Karpas-422 (cell line): ENCODE measurements at regions not wholly inside any gene's neighbourhood (a gene's known extent, or its start where the extent isn't known, plus 50 kb on each side); places are given as distances from the start of the nearest gene placed in this dataset.
"Not testable (repeated sequence)": the region's sequence is repeated elsewhere in the genome, so short reads cannot be mapped to it uniquely, and the experiment has no call there.

Experiments used
- DNase-seq: peaks from one replicate; pipeline ENCODE4 v3.0.0-alpha.2; 2015
- H2AFZ ChIP-seq: fragments of 200-600 bp; sonication (generic); 2 replicates; pipeline ENCODE4 v1.6.1; 2014; ENCODE audit warnings: antibody characterized with exemption, low read length, mixed read lengths
- H3K27ac ChIP-seq: fragments of 200-600 bp; sonication (generic); 2 replicates; pipeline ENCODE4 v1.5.1; 2014; ENCODE audit warnings: mild to moderate bottlenecking, low read length, moderate library complexity
- H3K27me3 ChIP-seq: fragments of 200-600 bp; sonication (generic); 2 replicates; pipeline ENCODE4 v1.6.1; 2014; ENCODE audit warnings: low read length, mixed read lengths
- H3K36me3 ChIP-seq: fragments of 200-600 bp; sonication (generic); 2 replicates; pipeline ENCODE4 v1.6.1; 2014; ENCODE audit warnings: low read length, mixed read lengths; ENCODE audit not compliant: insufficient read depth
- H3K4me1 ChIP-seq: fragments of 200-600 bp; sonication (generic); 2 replicates; pipeline ENCODE4 v1.6.1; 2014; ENCODE audit warnings: mild to moderate bottlenecking, low read length, mixed read lengths
- H3K4me2 ChIP-seq: fragments of 200-600 bp; sonication (generic); 2 replicates; pipeline ENCODE4 v1.6.1; 2014; ENCODE audit warnings: low read length, low read depth, mild to moderate bottlenecking; ENCODE audit not compliant: poor library complexity, severe bottlenecking
- H3K4me3 ChIP-seq: fragments of 200-600 bp; sonication (generic); 2 replicates; pipeline ENCODE4 v1.5.1; 2014; ENCODE audit warnings: mild to moderate bottlenecking, antibody characterized with exemption, low read length, mixed read lengths
- H3K79me2 ChIP-seq: fragments of 200-600 bp; sonication (generic); 2 replicates; pipeline ENCODE4 v1.6.1; 2014; ENCODE audit warnings: mild to moderate bottlenecking, low read length, mixed read lengths
- H3K9ac ChIP-seq: fragments of 200-600 bp; sonication (generic); 2 replicates; pipeline ENCODE4 v1.6.0; 2014; ENCODE audit warnings: low read length
- H3K9me2 ChIP-seq: fragments of 200-600 bp; sonication (generic), shearing (Covaris generic); replicated peaks from 2 replicates; pipeline ENCODE4 v1.6.0; 2014; ENCODE audit warnings: mild to moderate bottlenecking, low read length, moderate library complexity; ENCODE audit not compliant: insufficient read depth
- H3K9me3 ChIP-seq: fragments of 300-700, 200-600 bp; sonication (generic); 2 replicates; pipeline ENCODE4 v1.6.1; 2014; ENCODE audit warnings: low read length, mixed read lengths
- H4K20me1 ChIP-seq: fragments of 200-600 bp; sonication (generic); 2 replicates; pipeline ENCODE4 v1.6.1; 2014; ENCODE audit warnings: mild to moderate bottlenecking, antibody characterized with exemption, low read length, low read depth; ENCODE audit not compliant: insufficient read depth

- Histone ChIP-seq H3K4me1 (no peaks in the 10 kb centered on the region), H3K4me3 (no peak overlapping the region), H2AFZ (no peak overlapping the region), H3K9me3 (peaks cover 21% of the 10 kb centered on the region), H3K9me2 (no peaks in the 10 kb centered on the region), H3K36me3 (no peaks in the 10 kb centered on the region), H3K4me2 (no peak overlapping the region), H3K9ac (no peak overlapping the region), H3K79me2 (no peaks in the 10 kb centered on the region), H4K20me1 (no peaks in the 10 kb centered on the region), H3K27ac (no peak overlapping the region), H3K27me3 (no peaks in the 10 kb centered on the region)
- DNase-seq = no peak
Measured at GRCh38 chr4:31768756-31769155, 1048.6 kb downstream of the PCDH7 start.

DNA sequence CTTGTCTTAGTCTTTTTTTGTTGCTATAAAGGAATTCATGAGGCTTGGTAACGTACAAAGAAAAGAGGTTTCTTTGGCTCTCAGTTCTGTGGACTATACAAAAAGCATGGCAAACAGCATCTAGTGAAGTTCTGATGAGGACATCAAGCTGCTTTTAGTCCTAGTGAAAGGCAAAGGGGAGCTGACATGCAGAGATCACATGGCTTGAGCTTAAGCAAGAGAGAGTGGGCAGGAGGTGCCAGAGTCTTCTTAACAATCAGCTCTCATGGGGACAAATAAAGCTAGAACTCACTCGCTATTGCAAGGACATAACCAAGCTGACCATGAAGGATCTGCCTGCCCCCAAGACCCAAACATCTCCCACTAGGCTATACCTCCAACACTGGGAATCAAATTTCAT lies 1063.1 kb downstream of the PCDH7 start:
- H3K9me3 ChIP-seq = peaks cover 11% of the 10 kb centered on the region; the same call in 1 of the 2 replicates
- no peaks in the 10 kb centered on the region for H3K4me1 ChIP-seq
- H3K27ac ChIP-seq = no peak overlapping the region
- no peak overlapping the region for H3K9ac ChIP-seq
- no peaks in the 10 kb centered on the region for H3K27me3 ChIP-seq
- H2AFZ ChIP-seq = no peak overlapping the region
- no peaks in the 10 kb centered on the region for H3K79me2 ChIP-seq
- no peaks in the 10 kb centered on the region for H4K20me1 ChIP-seq
- H3K4me2 ChIP-seq = no peak overlapping the region
- no peaks in the 10 kb centered on the region for H3K9me2 ChIP-seq
- no peak overlapping the region for H3K4me3 ChIP-seq
- H3K36me3 ChIP-seq = no peaks in the 10 kb centered on the region
- DNase-seq = no peak

- no peak for DNase-seq
- H3K9me3 ChIP-seq = peaks cover 6% of the 10 kb centered on the region; the same call in 1 of the 2 replicates
- no peaks in the 10 kb centered on the region for H3K4me1 ChIP-seq
- no peak overlapping the region for H2AFZ ChIP-seq
- H3K4me2 ChIP-seq = no peak overlapping the region
- no peaks in the 10 kb centered on the region for H3K27me3 ChIP-seq
- H3K79me2 ChIP-seq = no peaks in the 10 kb centered on the region
- no peak overlapping the region for H3K4me3 ChIP-seq
- no peak overlapping the region for H3K27ac ChIP-seq
- H4K20me1 ChIP-seq = no peaks in the 10 kb centered on the region
- no peaks in the 10 kb centered on the region for H3K36me3 ChIP-seq
- H3K9me2 ChIP-seq = no peaks in the 10 kb centered on the region
- no peak overlapping the region for H3K9ac ChIP-seq
Measured at GRCh38 chr4:31784558-31784957, 1064.4 kb downstream of the PCDH7 start.

DNA sequence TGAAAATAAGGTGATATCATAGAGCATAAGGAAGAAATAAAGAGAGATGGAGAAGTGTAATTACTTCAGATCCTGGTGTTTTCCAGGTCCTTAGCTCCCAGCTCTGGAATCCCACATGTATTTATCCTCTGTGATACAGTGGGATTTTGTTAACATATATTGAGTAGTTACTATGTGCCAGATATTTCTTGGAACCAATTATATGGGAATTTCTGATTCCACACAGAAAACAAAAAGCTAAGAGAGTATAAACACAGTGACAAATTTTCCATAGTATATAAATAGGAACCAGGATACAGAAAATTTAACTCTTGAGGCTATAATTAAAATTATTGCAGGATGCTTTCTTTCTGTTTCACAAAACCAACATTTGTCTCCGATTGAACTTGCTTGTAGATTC lies 1067.5 kb downstream of the PCDH7 start:
- Histone ChIP-seq H2AFZ (no peak overlapping the region), H3K79me2 (no peaks in the 10 kb centered on the region), H3K4me3 (no peak overlapping the region), H3K27me3 (no peaks in the 10 kb centered on the region), H3K4me1 (no peaks in the 10 kb centered on the region), H3K9me2 (no peaks in the 10 kb centered on the region), H3K36me3 (no peaks in the 10 kb centered on the region), H3K9me3 (peaks cover 8% of the 10 kb centered on the region), H3K4me2 (no peak overlapping the region), H4K20me1 (no peaks in the 10 kb centered on the region), H3K27ac (no peak overlapping the region), H3K9ac (no peak overlapping the region)
- DNase-seq = no peak

DNA sequence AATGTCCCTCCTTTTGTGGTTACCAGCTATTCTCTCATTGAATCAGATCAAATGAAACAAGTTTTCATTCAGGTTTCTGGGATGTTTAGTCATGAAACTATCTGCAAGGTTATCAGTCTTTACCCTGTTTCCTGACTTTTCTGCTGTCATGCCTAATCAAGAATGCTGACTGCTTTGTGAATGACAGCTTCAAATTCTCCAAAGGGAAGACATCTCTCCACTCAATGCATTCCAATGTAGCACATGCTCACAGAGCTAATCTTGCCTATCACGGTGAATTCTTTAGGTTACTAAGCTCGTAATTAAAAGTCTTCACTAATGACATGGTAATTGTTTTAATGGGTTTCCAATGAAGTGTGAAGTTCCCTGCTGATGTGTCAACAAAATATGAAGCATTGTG lies 1068.5 kb downstream of the PCDH7 start:
- Histone ChIP-seq H3K27ac (no peak overlapping the region), H3K9me3 (peaks cover 13% of the 10 kb centered on the region), H3K27me3 (no peaks in the 10 kb centered on the region), H3K9me2 (no peaks in the 10 kb centered on the region), H4K20me1 (no peaks in the 10 kb centered on the region), H3K79me2 (no peaks in the 10 kb centered on the region), H3K9ac (no peak overlapping the region), H2AFZ (no peak overlapping the region), H3K4me1 (no peaks in the 10 kb centered on the region), H3K4me3 (no peak overlapping the region), H3K36me3 (no peaks in the 10 kb centered on the region), H3K4me2 (no peak overlapping the region)
- DNase-seq = no peak

DNA sequence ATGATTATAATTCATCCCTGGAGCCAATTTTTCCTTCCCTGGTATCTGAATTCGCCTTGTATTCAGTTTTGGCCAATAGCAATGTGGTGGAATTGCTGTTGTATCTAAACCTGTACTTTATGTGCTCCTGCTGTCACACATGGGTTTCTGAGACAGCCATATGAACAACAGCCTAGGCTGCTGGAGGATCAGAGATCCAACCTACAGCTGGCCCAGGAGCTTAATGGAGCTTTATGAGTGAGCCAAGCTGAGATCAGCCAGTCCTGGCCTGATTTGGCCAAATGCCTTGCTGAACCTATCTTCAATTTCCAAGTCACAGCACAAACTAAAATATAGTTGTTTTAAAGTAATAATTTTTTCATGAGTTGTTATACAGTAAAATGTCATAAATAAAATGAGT lies 1071.5 kb downstream of the PCDH7 start:
- no peaks in the 10 kb centered on the region for H3K4me1 ChIP-seq
- DNase-seq = no peak
- no peaks in the 10 kb centered on the region for H3K79me2 ChIP-seq
- H3K27me3 ChIP-seq = no peaks in the 10 kb centered on the region
- H4K20me1 ChIP-seq = no peaks in the 10 kb centered on the region
- no peak overlapping the region for H3K9ac ChIP-seq
- no peak overlapping the region for H2AFZ ChIP-seq
- H3K27ac ChIP-seq = no peak overlapping the region
- H3K4me3 ChIP-seq = no peak overlapping the region
- H3K9me2 ChIP-seq = no peaks in the 10 kb centered on the region
- peaks cover 10% of the 10 kb centered on the region for H3K9me3 ChIP-seq
- no peak overlapping the region for H3K4me2 ChIP-seq
- no peaks in the 10 kb centered on the region for H3K36me3 ChIP-seq

- H3K79me2 ChIP-seq = no peaks in the 10 kb centered on the region
- H4K20me1 ChIP-seq = no peaks in the 10 kb centered on the region
- no peak overlapping the region for H3K27ac ChIP-seq
- H3K4me2 ChIP-seq = no peak overlapping the region
- H3K9me3 ChIP-seq = peaks cover 10% of the 10 kb centered on the region
- no peak overlapping the region for H3K9ac ChIP-seq
- no peaks in the 10 kb centered on the region for H3K27me3 ChIP-seq
- H3K9me2 ChIP-seq = no peaks in the 10 kb centered on the region
- no peak overlapping the region for H3K4me3 ChIP-seq
- no peaks in the 10 kb centered on the region for H3K4me1 ChIP-seq
- H3K36me3 ChIP-seq = no peaks in the 10 kb centered on the region
- no peak for DNase-seq
- H2AFZ ChIP-seq = no peak overlapping the region
Measured at GRCh38 chr4:31793907-31794306, 1073.7 kb downstream of the PCDH7 start.

DNA sequence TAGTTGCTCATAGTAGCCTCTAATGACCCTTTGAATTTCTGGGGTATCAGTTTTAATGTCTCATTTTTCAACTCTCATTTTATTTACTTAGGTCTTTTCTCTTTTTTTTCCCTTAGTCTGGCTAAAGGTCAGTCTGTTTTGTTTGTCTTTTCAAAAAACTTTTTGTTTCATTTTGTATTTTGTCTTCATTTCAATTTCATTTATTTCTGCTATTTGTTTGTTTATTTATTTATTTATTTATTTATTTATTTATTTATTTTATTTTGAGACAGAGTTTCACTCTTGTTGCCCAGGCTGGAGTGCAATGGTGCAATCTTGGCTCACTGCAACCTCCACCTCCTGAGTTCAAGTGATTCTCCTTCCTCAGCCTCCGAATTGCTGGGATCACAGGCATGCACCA lies 1076.9 kb downstream of the PCDH7 start:
- not testable (repeated sequence) for DNase-seq, H3K36me3 ChIP-seq, H2AFZ ChIP-seq, H4K20me1 ChIP-seq, H3K27ac ChIP-seq, H3K4me2 ChIP-seq, H3K9ac ChIP-seq, H3K4me3 ChIP-seq, H3K9me2 ChIP-seq, H3K27me3 ChIP-seq, H3K79me2 ChIP-seq, H3K4me1 ChIP-seq
- peaks cover 16% of the 10 kb centered on the region for H3K9me3 ChIP-seq
